ENCODE measurements at regions not wholly inside any gene's neighbourhood (a gene's known extent, or its start where the extent isn't known, plus 50 kb on each side); places are given as distances from the start of the nearest gene placed in this dataset.

DNA sequence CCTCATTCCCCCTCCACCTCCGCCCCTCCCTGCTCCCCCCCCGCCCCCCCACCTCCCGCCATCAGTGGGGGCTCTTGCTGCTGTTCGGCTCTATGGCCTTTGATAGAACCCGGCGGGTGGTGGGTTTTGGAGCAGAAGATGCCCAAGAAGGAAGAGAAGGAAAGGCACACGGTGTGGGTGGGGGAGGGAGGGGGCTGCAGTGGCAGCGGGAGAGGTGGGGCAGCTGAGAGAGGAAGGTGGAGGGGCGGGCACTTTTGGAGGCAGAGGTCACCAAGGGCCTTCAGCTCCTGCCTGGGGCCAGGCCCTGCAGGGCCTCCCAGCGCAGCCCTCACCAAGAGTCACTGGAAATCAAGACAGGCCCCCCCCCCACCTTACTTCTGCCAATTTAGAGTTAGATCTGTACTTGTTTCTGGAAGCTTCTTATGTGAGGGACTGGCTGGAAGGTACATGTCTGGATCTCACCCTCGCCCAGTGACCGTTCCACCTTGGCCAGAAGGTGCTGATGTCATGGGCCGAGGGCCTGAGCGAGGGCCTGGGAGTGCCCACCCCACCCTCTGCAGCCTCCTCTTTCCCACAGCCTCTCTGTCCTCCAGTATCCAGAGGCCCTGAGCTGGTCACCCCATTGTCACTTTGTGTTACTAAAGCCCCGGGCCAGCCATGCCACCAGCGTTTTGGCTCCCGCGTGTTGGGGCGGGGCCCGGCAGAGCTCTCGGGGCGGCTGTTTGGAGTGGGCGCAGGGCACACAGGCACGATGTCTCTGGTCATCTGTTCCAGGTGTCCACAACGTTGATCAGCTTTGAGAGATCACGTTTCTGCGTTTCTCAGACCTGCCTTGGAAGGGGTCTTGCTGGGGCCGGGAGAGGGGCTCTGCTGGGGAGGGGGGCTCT, 153.9 kb downstream of the KIF26A start:
- DNase-seq, result no peak

DNA sequence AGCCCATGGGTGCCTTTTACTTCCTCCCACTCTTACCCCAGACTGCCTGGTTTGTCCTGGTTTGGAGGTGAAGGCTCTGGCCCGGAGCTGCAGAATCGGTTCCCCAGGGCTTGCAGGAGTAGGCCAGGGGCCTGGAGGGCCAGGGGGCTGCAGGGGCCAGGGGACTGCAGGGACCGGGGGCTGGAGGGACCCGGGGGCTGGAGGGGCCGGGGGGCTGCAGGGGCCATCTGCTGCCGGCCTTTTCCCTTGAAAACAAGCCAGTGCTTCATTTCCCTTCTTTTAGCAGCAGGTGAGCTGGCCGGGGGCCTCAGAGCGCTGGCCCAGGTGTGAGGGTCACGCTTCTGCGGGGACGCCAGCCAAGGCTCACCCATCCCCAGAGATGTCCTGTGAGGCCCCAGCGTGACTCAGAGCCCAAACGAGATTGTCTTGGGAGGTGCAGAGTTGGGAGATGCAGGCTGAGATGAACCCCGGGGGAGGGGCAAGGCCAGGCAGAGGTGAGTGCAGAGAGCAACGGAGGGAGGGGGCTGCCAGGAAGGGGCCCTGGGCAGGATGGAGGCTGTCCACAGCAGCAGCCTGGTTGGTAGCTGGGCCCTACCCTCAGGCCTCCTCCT, 154.9 kb downstream of the KIF26A start:
- DNase-seq, result no peak

DNA sequence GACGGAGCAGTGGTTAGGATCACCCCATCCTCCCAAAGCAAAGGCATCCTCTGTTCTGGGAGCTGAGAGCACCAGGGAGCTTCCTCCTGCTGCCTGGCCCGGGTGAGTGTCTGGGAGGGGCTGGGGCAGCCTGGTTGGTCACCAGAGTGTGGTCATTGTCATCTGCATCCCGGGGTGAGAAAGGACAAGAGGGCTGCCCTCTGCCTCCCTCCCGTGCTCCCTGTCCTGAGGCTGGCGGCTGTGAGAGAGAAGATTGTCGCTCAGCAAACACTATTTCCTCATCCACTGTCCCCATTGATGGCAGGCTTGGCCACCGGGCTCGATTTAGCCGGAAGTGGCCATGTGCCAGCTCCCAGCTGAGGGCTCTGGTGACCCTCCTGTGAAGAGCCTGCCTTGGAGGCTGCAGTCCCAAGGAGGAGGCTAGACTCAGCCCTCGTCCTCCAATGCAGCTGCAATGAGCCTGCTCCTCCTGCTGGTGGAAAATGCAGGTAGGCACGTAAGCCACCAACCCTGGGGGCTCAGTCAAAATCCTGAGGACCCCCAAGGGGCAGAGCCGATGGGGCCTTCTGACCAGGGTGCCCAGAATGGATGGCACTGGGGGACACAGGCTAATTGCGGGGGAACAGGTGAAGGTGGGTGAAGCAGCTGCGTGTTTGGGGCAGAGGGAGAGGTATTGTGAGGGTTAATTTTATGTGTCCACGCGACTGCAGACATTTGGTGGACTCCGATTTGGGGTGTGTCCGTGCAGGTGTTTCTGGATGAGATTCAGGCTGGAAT, 155.7 kb downstream of the KIF26A start:
- peak; percentile 41 for DNase-seq

DNA sequence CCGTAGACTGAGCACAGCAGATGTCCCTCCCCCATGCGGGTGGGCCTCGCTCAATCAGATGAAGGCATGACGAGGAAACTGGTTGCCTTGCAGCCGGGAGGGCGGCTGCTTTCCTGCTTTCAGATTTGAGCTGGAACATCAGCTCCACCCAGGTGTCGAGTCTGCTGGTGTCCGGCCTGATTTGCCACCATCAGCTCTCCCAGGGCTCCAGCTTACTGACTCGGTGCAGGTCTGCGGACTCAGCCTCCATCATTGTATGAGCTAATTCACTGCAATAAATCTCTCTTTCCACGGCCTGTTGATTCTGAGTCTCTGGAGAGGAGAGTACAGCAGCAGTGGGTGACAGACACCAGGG, 156.2 kb downstream of the KIF26A start:
- no peak for DNase-seq

DNA sequence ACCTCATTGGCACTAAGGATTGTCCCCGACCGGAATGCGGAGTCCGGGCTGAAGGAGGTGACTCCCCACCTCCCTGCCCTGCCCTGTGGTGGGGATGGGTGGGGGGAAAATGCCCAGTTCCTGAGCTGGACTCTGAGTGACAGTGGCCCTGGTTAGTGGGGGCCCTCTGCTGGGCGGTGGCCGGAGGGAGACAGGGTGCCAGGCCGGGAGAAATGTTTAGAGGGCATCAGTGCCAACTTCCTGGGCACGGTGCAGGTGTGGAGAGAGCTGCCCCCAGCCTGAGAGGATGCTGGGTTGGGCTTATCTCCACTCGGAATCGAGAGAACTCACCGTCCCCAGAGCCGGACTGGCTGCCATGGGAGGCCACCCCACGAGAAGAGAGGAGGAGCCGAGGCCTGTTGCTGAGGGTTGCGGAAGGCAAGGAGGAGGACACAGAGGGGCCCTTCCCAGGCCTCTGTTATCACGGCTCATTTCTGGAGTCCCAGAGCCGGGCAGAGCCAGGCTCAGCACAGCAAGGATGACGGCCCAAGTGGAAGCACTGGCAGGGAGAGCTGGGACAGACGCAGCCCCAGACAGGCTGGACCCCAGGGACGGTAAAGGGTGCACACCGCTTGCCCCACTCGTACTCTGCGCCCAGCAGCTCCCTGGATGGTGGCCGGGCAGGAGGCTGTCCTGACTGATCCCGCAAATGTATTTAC, 156.7 kb downstream of the KIF26A start:
- DNase-seq, result no peak

DNA sequence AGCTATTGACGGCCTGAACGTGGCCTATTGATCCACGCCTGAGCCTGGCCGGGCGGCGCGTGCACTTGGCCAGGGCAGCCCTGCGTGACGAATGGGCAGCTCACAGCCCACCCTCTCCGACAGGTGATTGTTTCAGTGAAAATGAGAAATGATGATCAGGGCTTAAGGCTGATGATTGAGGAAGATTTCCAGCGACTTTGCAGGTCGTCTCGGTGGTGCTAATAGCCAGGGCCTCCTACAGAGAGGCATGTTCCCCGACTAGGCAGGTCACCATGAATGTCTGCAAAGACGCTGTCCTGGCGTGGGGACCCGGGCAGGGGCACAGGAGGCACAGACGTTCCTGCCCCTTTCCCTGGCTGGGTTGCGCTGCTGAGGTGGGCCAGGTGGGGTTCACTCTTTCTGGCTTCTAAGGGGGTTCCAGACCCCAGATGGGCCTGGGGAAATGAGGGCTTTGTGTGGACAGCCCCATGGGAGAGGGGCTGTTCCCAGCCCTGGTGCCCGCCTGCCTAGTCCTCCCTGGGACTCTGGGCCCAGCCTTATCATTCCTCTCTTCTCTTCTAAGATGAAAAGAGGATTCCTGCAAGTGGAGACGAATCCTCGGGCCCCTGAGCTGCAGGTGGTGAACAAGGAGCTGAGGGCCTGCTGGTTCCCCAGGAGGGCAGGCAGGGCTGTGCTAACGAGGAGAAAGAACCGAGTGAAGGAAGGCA, 157.4 kb downstream of the KIF26A start:
- no peak for DNase-seq

DNA sequence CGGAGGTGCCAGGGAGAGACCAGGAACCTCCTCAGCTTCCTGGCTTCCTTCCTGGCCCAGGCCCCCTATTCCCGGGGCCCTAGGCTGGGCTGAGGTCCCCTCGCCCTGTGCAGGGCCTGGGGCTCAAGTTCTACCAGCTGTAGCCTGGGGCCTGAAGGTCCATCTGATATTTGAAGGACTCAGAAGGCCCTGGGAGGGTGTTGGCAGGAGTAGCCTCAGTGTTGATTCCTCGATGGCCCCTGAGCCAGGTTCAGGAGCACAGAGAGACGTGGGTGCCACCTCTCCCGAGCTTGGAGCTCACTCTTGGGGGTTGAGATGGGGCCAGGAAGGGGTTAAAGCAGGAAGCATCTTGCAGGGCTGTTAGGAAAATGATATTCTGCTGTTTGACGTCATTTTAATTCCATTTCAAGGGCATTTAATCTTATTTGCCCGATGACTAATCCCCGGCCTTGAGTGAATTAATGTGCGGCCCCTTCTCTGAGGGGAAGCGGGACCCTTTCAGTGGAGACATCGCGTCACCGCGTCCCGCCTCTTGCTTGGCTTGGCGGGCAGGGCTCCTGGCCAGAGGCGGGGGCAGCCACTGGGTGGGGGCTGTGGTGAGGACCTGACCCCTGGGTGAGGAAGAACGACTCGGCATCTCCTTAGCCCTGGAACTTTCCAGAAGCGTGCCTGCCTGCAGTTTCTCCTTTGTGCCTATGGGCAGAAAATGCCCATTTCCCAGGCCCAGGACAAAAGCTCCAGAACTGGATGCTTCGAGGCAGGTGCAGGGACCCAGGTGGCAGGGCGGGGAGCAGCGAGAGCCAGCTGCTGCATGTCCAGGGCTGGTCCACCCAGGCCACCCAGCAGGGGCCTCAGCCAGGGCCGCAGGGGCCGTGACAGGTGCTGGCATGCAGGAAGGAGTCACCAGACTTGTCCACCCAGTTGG, 158.3 kb downstream of the KIF26A start:
- no peak for DNase-seq

DNA sequence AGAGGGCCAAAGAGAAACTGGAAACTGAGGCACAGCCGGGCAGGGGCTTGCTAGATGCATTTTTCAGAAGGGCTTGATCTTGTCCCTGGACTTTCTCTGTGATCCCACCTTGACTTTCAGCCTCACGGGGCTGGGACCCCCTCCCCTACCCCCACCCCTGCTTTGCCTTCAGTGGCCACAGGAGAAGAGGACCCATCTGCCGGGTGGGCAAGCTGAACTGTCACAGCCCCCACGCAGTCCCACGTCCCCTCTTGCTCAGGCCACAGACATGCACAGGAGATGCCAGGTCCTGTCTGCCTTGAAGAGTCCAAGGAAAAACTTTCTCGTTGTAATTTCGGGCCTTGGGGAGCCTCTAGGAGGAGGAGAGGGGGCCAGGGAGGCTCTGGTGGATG, 158.9 kb downstream of the KIF26A start:
- no peak for DNase-seq

DNA sequence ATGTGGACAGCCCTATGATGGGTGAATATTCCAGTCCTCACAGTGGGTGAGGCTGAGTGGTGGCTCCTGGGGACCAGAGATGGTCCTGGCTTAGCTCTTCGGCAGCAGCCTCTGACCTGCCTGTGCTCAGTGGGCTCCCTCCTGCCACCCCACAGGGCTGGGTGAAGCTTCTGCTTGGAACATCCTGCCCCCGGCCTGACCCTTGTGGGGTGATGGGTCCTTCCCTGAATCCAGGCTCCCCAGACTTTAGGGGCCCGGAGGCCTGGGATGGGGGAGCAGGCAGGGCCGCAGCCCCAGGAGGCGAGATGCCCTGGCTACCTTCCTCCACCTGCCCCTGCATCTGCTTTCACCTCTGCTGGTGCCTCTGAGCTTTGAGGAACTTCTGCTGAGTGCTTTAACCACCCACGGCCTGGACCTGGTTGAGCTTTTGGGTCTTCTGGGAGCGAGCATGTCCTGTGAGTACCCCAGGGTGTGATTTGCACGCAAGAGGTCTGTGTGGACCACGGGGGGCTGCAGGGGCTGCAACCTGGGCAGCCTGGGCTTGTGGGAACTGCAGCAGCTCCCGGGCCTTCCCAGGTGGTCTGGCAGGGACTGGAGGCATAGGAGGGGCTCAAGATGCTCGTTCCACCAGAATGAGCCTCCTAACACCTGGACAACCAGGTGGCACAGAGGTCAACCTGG, 159.5 kb downstream of the KIF26A start:
- DNase-seq, result no peak

DNA sequence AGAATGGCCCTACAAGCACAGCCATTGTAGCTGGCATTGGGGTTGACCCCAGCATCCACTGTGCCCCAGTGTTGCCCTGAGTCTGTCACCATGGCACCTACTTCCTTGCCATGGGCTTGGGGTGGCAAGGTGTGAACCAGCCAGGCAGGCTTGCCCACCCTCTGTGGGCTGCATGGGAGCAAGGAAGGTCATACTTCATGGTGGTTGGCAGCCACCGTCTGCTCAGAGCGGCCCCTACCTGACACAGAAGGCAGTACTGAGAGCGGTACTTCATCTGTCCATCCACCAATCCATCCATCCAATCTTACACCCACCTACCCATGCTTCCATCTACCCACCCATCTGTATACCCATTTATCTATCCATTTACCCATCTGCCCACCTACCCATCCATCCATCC, 160.1 kb downstream of the KIF26A start:
- no peak for DNase-seq

DNA sequence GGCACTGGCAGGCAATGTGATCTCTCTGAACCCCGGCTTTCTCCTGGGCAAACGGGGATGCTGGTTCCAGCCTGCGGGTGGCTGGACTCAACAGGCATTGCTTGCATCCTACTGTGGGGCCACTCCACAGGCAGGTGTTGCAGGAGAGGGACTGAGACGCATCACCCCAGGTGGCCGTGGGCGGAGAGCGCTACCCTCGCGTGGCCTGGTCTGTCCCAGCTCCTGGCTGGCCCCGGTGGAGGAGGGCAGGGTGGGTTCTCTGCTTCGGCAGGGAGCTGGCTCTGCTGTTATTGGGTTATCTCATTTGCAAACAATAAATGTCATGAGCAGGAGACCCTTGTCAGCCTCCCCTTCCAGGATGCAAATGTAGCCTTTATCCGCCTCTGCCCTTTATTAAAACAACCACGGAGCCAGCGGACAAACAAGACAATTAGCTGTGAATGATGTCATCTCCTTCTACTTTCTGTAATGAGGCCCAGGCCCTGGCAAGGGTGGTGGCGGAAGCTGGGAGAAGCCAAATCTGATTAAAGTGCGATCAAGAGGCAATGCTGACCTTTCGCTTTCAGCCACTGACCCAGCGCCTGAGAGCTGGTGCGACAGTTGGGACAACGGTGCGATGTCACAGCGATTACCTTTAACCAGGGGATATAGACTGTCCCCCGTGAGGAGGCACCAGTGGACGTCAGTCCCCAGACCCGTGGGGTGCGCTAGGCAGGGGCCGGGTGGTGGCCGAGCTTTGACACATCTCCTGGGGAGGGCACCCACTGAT, 161.8 kb downstream of the KIF26A start:
- peak; percentile 48 for DNase-seq

DNA sequence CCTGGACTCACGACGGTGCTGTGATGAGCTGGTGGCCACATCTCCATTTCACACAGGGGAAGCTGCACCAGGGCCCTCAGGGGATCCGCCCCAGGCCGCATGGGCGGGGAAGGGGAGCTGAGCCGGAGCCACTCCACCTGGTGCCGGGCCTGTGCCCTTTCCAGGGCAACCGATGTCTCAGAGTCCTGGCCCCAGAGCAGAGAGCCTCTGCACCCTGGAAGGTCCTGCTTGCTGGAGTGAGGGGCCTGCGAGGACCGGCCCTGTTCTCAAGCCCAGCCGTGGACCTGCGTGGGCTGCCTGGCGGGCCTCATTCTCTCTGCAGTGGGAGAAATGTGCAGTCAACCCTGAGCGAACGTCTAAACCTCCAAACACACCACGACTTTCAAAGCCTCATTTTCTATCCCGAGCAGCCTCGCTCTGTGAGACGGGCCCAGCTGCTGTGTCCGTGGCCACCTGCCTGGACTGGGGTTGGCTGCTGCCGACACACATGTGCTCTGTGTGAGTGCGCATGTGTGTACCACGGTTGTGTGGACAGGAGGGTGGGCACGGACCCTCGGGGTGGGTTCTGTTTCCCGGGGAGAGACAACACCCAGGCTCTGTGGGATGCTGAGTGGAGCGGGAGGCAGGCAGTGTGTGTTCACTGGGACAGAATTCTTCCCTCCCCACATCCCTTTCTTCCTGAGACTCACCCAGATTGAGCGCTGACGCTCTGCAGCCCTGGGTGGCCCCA, 163.5 kb downstream of the KIF26A start:
- no peak for DNase-seq

DNA sequence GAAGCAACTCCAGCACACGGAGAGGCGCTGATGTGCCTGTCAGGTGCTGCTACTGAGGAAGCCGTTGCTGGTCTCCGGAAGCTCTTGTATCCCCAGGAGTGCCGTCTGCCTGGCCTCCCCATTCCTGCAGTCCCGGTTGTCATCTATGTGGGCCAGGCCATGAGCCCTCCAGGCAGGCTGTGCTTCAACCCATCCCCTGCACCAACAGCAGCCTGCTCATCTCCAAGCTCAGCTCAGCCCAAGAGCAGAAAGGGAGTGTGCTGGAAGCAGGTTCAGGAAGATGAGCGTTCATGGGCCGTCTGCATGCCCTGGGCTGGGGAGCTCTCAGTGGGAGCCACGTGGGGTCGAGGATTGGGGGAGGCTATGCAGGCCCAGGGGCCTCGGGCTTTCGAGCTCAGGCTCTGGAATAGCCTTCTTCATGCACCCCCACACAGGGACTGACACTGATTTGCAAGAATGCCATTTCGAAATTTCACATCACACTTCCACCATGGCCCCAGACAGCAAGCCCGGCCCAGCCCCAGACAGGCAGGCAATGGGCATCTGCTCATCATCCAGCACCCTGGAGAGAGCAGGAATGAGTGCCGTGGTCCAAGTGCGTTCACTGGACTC, 164.5 kb downstream of the KIF26A start:
- no peak for DNase-seq

DNA sequence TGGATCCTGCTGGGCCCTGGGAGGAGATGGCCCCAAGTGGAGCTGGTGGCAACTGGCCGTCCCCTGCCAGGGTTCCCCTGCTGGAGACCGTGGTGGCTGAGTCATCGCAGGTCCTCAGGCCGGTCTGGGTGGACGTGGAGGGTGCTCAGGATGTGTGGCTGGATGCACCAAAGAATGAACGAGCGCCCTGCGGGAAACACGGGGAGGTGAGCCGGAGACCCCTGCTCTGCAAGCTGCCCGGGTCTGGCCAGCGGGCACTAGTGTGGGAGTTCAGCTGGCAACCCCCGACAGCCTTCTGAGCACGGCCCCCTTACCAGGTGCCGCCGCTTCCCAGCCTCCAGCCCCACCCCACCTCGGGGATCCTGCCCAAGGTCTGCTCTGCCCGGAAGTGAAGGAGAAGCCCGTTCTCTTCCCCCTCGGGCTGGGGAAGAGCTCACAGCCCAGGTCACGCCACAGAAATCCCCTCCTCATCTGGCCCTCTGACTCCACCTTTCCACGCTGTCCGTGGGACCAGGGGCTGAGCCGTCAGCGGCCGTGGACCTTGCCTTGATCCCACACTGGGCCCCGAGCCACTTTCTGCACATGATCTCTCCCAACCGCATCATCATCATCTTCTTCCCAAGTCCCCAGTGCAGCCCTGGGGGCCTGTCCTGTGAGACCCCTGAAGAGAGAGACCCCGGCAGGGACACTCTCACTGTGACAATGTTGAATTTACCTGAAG, 165.5 kb downstream of the KIF26A start:
- no peak for DNase-seq

DNA sequence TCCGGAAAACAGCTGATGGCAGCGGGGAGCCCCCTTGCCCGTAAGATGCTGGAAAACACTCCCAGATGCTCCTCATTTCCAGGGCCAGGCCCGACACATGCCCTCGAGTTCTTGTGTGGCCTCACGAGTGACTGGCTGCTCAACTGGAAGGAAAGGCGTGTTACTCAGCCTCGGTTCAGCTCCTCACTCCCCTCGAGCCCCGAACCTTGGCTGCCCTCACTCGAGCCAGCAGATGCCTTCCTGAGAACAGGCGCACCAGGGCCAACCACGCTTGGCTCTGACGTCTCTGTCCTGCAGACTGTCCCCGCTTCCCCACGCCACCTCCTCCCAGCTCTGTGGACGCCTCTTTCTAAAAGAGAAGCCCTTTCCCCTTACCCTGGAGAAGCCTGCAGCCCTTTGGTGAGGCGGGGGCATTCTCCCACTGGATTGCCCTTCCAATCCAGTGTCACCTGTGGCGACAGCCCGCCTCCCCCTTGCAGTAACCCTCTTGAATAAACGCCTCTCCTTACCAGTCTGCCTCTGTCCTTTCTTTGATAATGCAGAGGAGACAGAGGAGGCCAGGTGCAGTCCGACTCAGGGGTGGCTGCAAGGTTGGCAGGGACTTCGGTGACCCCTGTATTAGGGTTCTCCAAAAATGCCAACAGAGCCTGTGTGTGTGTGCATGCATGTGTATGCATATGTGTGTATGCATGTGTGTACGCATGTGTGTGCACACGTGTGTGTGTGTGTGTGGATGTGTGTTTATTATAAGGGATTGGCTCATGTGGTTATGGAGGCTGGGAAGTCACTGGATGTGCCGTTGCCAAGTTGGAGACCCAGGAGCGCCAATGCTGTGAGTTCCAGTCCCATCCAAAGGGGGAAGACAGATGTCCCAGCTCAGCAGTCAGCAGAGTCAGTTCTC, 166.3 kb downstream of the KIF26A start:
- DNase-seq, result no peak

DNA sequence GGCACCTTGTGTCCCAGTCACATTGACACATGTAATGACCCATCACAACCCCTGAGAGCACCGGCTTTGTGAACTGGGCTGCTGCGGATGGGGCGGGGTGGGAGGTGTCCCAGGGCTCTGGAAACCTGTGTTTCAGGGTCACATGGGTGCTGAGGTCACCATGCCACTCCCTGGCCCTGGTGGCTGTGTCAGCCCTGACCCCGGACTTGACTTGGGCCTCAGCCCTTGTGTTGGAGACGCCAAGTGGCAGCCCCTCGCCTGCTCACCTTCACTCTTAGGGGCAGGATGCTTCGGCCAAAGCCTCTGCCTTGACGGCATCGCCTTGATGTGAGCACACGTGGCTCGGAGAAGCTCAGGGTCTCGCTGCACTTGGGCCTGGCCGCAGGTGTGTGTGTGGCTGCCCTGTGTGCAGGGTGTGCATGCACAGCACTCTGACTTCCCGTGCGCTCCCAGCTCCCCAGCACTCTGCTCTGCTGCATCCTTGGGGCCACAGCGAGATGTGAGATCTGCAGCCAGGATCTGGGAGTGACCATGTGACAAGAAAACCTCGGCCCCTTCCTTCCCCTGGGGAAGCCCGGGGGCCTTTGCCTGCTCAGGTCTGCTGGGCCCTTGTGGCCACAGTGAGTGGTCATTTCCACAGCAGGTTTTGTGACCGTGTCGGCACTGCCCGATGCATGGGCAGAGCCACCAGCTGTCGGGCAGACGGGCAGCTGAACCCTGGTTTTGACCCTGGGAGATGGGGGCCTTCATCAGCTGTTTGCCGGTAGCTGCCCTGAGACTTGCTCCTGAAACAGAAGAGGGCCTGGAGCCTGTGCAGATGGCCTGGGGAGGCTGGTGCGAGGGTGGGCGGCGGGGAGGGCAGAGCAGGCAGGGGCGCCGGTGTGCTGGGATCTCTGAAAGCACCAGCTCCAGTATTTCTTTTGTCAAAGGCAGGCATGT, 167.4 kb downstream of the KIF26A start:
- DNase-seq, result no peak
